22Rv1 (cell line): ENCODE measurements at regions not wholly inside any gene's neighbourhood (a gene's known extent, or its start where the extent isn't known, plus 50 kb on each side); places are given as distances from the start of the nearest gene placed in this dataset.

ENCODE experiments used
- ZFX ChIP-seq: fragments of 450-650 bp; IDR thresholded peaks from 2 replicates; pipeline ENCODE4 v1.6.1; 2017; ENCODE audit warnings: antibody characterized with exemption, borderline replicate concordance
- TF ChIP-seq, protein P1 (sequence below): fragments of 450-650 bp; IDR thresholded peaks from 2 replicates; pipeline ENCODE4 v1.5.1; 2017; ENCODE audit warnings: mild to moderate bottlenecking

DNA sequence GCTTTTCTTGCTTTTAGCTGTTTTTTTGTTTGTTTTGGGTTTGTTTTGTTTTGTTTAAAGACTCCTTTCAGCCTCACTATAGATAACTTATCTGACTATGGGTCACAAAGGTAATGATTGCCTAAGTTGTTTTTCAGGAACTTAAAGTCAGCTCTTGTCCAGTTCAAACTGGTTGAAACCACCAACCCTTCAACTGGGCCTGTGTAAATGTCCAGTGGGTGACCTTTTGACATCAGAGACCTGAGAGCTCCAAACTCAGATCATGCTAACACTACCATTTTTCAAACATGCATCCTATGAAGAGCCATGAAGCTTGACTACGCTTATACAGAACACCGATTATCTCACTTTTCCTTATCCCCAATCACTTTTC lies 144.6 kb upstream of the RMP24 start:
- TF ChIP-seq, protein P1, sequence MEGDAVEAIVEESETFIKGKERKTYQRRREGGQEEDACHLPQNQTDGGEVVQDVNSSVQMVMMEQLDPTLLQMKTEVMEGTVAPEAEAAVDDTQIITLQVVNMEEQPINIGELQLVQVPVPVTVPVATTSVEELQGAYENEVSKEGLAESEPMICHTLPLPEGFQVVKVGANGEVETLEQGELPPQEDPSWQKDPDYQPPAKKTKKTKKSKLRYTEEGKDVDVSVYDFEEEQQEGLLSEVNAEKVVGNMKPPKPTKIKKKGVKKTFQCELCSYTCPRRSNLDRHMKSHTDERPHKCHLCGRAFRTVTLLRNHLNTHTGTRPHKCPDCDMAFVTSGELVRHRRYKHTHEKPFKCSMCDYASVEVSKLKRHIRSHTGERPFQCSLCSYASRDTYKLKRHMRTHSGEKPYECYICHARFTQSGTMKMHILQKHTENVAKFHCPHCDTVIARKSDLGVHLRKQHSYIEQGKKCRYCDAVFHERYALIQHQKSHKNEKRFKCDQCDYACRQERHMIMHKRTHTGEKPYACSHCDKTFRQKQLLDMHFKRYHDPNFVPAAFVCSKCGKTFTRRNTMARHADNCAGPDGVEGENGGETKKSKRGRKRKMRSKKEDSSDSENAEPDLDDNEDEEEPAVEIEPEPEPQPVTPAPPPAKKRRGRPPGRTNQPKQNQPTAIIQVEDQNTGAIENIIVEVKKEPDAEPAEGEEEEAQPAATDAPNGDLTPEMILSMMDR, result no peak
- TF ChIP-seq ZFX, result no peak
